ENCODE measurements at regions not wholly inside any gene's neighbourhood (a gene's known extent, or its start where the extent isn't known, plus 50 kb on each side); places are given as distances from the start of the nearest gene placed in this dataset.
"Not testable (repeated sequence)": the region's sequence is repeated elsewhere in the genome, so short reads cannot be mapped to it uniquely, and the experiment has no call there.

DNA sequence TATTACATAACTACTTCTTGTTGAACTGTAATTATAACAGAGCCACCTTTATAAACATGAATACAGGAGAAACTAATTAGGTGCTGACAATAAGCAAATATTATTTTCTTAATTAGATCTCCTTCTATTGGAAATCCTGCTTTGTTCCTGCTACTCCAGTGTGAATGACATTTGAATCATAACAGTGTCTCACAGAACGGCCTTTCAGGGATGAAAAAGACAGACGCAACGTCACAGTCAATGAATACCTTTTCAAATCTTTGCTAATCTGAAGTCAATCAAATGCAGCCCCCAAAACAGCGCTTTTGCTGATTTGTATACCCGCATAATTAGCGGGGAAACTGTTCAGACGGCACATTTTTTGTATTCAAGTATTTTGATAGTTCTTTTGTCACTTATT, 240.4 kb upstream of the CDH8 start:
- H3K9me3 ChIP-seq (ENCODE audit: low read depth) = no peaks in the 10 kb centered on the region
- no peaks in the 10 kb centered on the region for H3K36me3 ChIP-seq
- DNase-seq (ENCODE audit: low read depth in 1 of 2, low spot score in 1 of 2) = no peak
- no peaks in the 10 kb centered on the region for H3K27me3 ChIP-seq
- H3K4me3 ChIP-seq = no peak overlapping the region
- no peaks in the 10 kb centered on the region for H3K4me1 ChIP-seq (ENCODE audit: low read depth)
- no peak overlapping the region for H3K27ac ChIP-seq
- TF ChIP-seq, protein P1, sequence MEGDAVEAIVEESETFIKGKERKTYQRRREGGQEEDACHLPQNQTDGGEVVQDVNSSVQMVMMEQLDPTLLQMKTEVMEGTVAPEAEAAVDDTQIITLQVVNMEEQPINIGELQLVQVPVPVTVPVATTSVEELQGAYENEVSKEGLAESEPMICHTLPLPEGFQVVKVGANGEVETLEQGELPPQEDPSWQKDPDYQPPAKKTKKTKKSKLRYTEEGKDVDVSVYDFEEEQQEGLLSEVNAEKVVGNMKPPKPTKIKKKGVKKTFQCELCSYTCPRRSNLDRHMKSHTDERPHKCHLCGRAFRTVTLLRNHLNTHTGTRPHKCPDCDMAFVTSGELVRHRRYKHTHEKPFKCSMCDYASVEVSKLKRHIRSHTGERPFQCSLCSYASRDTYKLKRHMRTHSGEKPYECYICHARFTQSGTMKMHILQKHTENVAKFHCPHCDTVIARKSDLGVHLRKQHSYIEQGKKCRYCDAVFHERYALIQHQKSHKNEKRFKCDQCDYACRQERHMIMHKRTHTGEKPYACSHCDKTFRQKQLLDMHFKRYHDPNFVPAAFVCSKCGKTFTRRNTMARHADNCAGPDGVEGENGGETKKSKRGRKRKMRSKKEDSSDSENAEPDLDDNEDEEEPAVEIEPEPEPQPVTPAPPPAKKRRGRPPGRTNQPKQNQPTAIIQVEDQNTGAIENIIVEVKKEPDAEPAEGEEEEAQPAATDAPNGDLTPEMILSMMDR (IDR thresholded peaks at IDR 0.05; ENCODE audit: low read depth, low read length) = no peak

DNA sequence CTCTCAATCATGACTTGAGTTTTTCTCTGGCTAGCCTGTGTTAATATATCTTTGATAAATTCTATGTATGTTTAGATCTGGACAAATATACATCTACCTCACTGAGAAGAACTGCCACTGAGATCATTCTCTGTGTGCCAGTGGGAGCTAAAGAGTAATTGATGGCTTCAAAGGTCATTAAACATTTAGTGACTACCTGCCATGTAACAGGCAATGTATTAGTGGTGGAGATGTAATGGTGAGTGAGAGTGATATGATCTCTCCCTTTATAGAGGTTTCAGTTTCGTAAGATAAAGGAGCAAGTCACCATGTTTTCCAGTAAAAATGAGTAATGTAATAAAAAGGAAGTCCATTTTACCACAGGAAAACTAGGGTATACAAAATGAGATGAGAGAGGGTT, 235.8 kb upstream of the CDH8 start:
- Histone ChIP-seq H3K36me3 (no peaks in the 10 kb centered on the region), H3K9me3 (ENCODE audit: low read depth) (no peaks in the 10 kb centered on the region), H3K27me3 (no peaks in the 10 kb centered on the region), H3K27ac (no peak overlapping the region), H3K4me3 (no peak overlapping the region), H3K4me1 (ENCODE audit: low read depth) (no peaks in the 10 kb centered on the region)
- TF ChIP-seq, protein P1 (IDR thresholded peaks at IDR 0.05; ENCODE audit: low read depth, low read length) = no peak
- DNase-seq (ENCODE audit: low read depth in 1 of 2, low spot score in 1 of 2) = no peak

DNA sequence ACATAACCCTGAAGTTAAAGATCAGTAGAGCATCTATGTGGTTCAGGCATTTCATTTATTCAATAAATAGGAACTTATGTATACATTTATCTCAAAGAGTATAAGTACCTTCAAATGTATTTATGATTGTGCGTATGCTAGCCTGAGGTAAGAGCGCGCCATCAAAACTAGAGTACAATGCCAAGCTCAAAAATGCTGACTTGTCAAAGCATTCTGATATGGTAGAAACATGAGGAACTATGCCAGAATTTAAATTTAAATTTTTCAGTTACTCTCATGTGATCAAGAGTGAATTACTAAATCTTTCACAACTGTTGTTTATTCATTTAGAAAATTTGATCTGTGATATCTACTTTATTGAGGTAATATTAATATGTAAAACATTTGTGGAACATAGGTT, 225.5 kb upstream of the CDH8 start:
- H3K27me3 ChIP-seq = no peaks in the 10 kb centered on the region
- no peaks in the 10 kb centered on the region for H3K36me3 ChIP-seq
- H3K4me3 ChIP-seq = no peak overlapping the region
- H3K27ac ChIP-seq = no peak overlapping the region
- H3K4me1 ChIP-seq (ENCODE audit: low read depth) = no peaks in the 10 kb centered on the region
- H3K9me3 ChIP-seq (ENCODE audit: low read depth) = no peaks in the 10 kb centered on the region
- no peak for DNase-seq (ENCODE audit: low read depth in 1 of 2, low spot score in 1 of 2)
- TF ChIP-seq, protein P1 (IDR thresholded peaks at IDR 0.05; ENCODE audit: low read depth, low read length) = no peak

DNA sequence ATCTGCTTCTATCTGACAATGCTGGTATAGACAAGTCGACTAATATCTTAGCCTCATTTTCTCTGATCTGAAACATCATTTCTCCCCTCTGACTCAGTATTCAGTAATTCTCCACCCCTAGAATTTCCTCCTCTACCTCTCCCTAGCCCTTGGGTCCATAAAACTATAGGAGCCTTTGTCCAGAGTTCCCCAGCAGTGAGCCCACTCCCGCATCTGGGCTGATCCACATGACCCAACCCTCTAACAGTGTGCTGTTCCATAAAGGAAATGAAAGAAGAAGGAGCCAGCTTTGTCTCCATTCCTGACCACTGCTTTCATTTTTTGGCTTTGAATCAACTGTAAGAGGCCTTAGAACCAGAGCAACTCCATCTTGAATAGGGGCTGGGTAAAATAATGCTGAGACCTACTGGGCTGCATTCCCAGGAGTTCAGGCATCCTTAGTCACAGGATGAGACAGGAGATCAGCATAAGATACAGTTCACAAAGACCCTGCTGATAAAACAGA, 222.7 kb upstream of the CDH8 start:
- not testable (repeated sequence) for H3K4me3 ChIP-seq; H3K27me3 ChIP-seq; H3K27ac ChIP-seq; DNase-seq (ENCODE audit: low read depth in 1 of 2, low spot score in 1 of 2); H3K4me1 ChIP-seq (ENCODE audit: low read depth); H3K9me3 ChIP-seq (ENCODE audit: low read depth); H3K36me3 ChIP-seq

DNA sequence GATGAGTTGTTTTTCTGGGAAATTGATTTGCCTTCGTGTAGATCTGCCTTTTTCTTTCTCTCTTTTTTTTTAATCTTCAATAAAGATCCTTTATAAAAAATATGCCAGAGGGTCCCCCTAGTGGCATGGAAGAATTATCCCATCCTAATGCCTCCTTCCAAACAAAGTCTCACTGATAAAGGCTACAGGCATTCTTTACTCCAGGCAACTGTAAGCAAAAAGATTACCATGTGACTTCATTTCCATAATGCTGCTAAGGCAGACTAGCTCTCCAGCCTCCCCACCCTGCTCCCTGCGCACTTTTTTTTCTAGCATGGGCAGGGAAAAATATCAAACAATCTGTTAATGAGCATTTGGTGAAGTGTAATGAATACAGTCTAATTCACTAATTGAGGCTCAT, 220.2 kb upstream of the CDH8 start:
- Histone ChIP-seq H3K4me1 (ENCODE audit: low read depth) (no peaks in the 10 kb centered on the region), H3K4me3 (no peak overlapping the region), H3K27me3 (no peaks in the 10 kb centered on the region), H3K9me3 (ENCODE audit: low read depth) (no peaks in the 10 kb centered on the region), H3K36me3 (no peaks in the 10 kb centered on the region), H3K27ac (no peak overlapping the region)
- DNase-seq (ENCODE audit: low read depth in 1 of 2, low spot score in 1 of 2) = no peak
- TF ChIP-seq, protein P1 (IDR thresholded peaks at IDR 0.05; ENCODE audit: low read depth, low read length) = no peak

DNA sequence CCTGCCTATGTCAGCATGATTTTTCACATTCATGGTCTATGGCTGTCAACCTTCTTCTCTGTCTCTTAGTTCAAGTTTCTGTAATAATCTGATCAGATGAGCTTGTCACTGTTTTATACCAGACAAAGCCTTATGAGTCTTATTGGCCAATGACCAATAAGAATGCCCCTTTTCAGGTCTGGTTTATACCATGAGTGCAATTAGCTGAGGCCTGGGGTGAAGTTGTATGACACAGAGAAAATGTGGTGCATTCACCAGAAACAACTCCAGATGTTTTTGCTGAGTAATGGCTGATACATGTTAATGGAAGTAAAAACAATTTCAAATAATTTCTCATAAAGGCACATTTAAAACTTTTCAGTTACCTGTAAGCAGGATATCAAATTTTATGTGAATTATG, 218.6 kb upstream of the CDH8 start:
- Histone ChIP-seq H3K4me1 (ENCODE audit: low read depth) (no peaks in the 10 kb centered on the region), H3K36me3 (no peaks in the 10 kb centered on the region), H3K9me3 (ENCODE audit: low read depth) (no peaks in the 10 kb centered on the region), H3K27ac (no peak overlapping the region), H3K27me3 (no peaks in the 10 kb centered on the region), H3K4me3 (no peak overlapping the region)
- TF ChIP-seq, protein P1 (IDR thresholded peaks at IDR 0.05; ENCODE audit: low read depth, low read length) = no peak
- DNase-seq (ENCODE audit: low read depth in 1 of 2, low spot score in 1 of 2) = no peak

Data from cardiac muscle cell (in vitro differentiated cells and primary cell).